ENCODE measurements at regions not wholly inside any gene's neighbourhood (a gene's known extent, or its start where the extent isn't known, plus 50 kb on each side); places are given as distances from the start of the nearest gene placed in this dataset.

GRCh38 chr10:129365767-129366402 lies 101.2 kb upstream of the MGMT start:
- DNase-seq = peak; percentile 20

DNA sequence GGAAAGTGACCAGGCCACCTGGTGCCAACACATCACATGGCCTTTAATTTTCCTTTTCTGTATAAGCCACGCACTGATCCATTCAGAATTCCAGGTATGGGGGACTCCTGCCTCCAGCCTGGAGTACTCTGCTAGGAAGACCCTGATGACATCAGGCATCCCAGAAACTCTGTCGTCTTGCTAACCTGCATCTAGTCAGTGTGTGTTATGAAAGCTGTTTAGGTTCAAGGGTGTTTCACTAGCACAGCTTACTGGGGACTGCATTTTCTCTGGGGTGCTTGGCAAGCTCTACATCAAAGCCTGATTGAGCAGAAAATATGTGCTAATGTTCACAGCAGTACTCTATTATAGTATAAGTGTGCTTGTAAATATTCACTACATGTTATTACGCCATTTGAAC lies 100.6 kb upstream of the MGMT start:
- DNase-seq = no peak

DNA sequence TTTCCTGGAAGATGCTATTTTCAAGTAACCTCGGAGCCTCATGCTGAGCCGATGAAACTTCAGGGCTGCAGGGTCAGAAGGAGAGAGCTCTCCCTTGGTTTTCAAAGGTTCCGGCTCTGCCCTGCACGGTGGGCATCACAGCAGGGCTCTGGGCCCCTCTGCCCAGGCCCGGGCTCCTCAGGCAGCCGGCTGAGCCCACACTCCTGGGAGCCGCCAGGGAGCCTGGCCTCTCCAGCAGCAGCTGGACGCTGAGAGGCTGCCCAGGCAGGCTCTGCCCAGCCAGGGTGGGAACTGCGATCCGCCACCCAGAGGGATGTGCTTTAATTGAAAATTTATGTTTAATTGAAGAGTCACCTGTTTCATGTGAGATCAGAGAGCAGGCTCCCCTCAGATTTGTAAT lies 97.5 kb upstream of the MGMT start:
- DNase-seq = no peak

GRCh38 chr10:129371541-129371940 lies 95.5 kb upstream of the MGMT start:
- no peak for DNase-seq

DNA sequence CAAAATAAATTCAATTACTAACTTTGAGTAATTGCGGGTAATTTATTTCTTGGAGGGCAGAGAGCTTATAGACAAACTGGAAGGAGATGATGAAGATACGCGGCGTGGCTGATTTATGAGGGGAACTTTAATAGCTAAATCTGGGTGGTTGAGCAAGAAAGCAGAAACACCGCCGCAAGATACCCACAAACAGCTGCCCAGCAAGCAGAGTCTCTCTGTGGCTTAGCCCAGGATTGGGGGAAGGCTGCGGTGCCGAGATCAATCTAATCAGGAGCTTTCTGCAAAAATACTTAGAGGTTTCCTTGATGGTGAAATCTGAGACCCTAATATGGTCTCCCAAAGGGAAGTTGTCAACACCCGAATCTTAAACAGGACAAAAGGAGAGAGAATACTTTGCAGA lies 94.9 kb upstream of the MGMT start:
- no peak for DNase-seq

GRCh38 chr10:129373231-129373630 lies 93.8 kb upstream of the MGMT start:
- no peak for DNase-seq

GRCh38 chr10:129373718-129374117 lies 93.3 kb upstream of the MGMT start:
- DNase-seq = no peak

- no peak for DNase-seq
These were observed 91.9 kb upstream of the MGMT start for GRCh38 chr10:129375171-129375570.

DNA sequence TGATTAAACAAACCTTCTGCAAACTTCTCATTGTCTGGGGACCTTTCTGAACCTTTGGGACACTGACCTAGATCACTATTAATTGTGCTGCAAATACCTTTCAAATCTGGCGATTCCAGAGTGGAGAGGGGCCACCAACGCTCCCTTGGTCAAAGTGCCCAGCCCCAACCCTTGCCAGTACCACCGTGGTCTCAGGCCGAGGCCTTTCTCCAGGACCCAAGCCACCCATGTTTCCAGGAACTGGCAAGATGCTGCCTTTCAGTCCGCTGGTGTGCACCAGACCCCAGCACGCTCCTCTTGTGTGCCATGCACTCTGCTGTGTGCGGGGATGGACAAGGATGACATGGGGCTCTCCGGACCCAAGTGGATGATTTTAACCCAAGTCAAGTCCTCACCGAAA lies 91.1 kb upstream of the MGMT start:
- no peak for DNase-seq

DNA sequence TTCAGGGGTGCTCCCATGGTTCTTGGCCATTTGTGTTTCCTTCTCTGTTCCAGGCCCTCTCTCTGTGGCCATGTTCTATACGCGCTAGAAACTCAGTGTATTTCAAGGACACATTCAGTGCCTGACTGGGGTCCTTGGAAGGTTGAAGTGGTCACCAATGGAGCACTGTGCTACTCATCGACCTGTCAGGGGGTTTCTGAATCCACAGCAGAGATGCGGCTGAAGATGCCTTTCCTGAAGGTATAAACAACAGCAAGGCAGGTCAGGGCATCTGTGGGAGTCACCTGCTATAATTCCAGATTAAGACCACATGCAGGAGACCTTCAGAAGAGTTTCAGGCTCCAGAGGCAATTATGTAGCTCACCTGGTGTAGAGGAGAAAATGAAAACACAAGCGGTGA lies 86.8 kb upstream of the MGMT start:
- no peak for DNase-seq

DNA sequence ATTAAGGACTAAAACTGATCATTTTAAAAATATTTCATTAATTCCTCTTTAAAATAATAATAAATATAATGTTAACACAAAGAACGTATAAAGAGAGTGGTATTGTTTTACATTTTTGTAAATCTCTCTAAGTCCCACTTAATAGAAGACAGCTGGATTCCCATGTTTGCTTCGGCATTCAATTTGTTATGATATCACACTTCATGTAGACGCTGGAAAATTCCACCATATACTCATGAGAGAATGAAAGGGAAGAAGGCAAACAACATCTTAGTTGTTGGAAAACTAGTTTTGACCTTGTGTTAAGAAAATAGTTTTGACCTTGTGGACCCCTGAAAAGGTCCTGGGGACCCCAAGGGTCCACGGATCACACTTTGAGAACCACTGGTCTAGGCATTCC lies 85.3 kb upstream of the MGMT start:
- no peak for DNase-seq

DNA sequence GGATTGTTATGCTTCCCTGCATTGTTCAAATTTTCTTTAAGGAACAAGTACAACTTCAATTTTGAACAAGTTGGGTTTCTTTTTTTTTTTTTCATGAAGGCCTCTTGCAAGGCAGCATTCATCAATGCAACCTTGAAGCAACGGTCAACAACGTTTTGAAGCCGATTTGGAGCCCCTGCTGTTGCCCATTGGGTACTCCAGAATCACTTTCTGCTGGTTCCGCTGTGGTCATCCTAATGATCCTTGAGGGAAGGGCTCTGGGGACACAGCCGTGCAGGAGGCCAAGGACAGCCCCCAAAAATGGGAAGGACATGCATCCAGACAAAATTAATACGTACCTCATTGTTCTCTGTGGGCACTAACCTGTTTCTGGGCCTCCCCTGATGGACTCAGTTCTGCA lies 84.6 kb upstream of the MGMT start:
- no peak for DNase-seq

DNA sequence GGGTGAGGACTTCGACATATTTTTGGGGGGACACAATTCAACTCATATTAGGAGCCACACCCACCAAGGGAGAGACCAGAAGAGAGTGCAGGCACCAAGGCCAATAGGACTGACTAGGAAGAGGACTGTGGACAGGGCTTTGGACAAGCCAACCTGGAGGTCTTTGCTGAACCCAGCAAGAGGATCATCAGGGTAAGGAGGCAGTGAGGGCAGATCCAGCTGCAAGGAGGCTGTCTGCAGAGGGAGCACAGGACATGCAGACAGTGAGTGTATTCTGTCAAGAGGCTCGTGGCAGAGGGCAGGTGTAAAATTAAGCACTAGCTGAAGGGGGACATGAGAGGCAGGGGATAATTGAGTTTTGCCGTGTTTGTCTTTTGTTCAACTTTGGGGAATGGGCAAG lies 83.4 kb upstream of the MGMT start:
- no peak for DNase-seq

- no peak for DNase-seq
These were observed 81.4 kb upstream of the MGMT start for GRCh38 chr10:129385600-129385999.

DNA sequence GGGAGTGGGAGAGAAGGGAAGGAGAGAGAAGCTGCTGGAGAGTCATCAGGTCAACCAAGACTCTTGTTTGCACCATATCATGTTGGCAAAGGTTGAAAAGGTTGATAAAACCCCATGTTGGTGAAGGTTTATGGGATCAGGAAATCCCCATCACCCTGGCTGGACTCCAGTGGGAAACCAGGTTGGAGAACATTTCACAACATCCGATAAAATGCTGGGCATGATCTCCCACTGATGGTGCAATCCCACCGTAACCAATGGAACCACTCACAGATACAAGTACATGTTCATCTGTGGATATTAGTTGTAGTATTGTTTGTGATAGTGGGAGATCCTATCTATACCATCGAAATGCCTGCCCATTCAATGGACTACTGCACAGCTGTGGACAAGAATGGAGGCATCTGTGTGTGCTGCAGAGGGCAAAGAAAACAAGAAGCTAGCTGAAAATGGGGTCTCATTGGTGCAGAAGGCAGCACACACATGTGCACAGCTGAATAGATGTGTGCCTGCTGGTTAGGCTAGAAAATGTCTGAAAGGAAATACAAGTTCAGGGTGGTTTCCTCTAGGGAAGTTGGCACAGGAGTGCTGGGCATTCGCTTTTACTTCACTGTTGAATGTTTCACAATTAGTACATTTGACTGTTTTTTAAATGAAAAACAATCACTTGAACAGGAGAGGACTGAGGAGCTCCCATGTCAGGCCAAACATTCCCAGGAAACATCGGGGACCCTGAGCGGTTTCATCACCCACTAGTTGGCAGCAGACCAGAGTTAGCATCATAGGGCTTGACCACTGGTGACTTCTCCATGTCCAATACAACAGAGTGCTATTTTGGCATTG lies 80.4 kb upstream of the MGMT start:
- no peak for DNase-seq

DNA sequence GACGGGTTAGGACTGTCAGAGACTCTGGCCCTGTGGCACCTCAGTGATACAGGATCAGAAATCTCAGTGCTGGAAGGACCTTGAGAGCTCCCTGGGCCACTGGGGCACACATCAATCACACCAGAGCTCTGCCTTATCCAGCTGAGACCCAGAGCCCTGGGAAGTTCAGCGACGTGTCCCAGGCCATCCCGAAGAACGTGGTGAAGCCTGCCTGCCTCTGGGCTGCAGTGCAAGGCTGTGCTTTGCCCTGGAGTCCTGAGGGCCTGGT lies 79.8 kb upstream of the MGMT start:
- no peak for DNase-seq

GRCh38 chr10:129388435-129388834 lies 78.6 kb upstream of the MGMT start:
- no peak for DNase-seq

DNA sequence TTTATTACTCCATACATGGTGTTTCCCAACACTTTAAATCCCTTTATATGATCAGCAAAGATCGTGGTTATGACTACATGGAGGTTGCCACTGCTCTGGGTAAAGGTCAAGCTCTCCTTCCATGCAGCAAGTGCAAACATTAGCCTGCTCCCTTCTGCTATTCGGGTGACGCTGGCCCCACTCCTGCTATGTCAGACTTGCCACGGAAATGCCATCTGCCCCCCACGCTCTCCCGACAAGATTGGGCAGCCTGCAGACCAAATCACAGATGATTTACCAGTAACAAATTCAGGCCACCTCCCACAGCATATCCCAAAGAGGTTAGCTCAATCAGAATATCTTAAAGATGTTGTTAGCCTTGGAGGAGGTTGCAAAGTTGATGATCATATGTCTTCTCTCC lies 77.8 kb upstream of the MGMT start:
- no peak for DNase-seq

DNA sequence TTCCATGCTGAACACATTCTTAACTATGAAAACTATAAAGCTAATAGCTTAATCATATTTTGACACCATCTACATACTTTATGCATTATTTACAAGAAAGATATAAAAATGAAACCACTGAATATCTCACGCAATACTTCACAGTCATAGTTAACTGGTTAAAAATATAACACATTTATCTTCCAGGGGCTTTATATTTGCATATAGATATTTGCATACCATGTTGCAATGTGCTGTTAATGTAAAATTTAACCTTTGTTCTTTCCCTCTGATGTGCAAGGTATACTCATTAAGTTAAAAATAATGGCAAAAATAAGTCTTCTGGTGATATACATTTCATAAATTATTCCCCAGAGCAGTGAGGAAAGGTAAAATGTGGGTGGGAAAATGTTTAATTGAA lies 76.9 kb upstream of the MGMT start:
- no peak for DNase-seq

- DNase-seq = no peak
These were observed 76.3 kb upstream of the MGMT start for GRCh38 chr10:129390726-129391125.

- no peak for DNase-seq
These were observed 75.6 kb upstream of the MGMT start for GRCh38 chr10:129391464-129391863.

DNA sequence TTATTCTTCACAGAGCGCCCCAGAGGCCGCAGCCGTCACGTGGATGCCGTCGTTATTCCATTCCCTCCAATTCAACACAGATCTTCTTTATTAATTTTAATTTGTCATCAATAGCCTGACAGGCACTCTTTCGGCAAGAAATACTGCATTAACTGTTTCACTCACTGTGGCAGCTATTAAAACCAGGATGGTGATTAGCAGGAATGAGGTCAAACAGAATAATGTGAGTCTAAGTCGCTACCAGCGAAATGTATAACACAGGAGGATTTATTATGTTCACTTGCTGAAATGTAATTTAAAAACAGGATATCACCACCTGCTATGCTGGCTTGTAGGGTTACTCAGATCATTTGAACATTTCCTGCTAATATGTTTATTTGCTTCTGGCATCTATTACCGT lies 74.2 kb upstream of the MGMT start:
- no peak for DNase-seq

DNA sequence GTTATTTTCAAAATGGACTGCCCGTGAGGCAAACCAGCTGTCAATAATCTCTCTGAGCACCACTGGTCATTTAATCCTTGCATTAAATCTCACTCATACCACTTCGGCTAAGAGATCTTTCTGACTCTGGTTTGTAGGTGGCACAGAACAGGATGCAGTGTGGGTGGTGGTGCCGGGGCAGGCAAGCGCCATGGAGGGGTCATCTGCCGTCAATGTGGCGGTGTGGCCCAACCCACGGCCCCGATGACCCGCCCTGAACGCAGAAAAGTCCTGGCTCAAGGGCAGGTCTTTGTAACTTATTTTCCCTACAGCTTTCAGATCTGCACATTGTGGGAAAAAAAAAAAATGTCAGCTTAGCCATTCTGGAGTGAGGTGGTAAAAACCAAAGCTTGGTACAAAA lies 73.2 kb upstream of the MGMT start:
- no peak for DNase-seq

DNA sequence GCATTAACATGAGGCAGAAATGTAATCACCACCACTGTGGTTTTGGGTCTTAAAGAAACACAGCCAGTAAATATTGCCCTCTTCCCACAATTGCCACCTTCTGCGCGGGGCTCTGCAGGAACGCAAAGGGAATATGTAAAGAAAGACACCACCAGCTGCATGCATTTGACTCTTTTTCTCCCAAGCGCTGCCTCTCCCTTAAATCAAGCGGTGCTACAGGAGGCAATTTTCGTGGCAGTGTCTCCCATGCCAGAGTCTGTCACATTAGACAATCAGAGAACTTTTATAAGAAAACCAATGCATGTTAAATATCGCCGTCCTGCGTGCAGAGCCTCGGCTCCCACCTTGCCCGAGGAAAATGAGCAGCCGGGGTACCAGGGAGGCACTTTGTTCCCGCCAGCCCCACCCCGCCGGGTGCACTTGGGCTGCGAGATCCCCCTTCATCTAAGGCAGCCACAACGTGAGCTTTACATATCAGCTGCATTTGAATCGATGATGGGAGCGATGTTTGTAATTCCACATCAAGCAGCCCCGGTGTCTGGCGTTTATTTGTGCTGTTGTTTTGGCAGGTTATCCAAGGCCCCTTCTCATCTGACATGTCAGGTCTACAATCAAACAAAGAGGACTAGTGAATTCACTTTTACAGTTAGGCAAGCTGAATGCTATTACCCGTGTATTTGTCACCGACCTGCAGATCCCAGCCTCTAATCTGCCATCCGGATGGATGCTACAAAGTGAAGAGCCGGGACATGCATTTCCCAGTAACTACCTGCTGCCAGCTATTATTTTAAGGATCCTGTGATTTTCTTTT lies 72.3 kb upstream of the MGMT start:
- DNase-seq = no peak
